ENCODE measurements at regions not wholly inside any gene's neighbourhood (a gene's known extent, or its start where the extent isn't known, plus 50 kb on each side); places are given as distances from the start of the nearest gene placed in this dataset.

- TF ChIP-seq TAF1 (IDR thresholded peaks at IDR 0.05; ENCODE audit: low read depth) (no peak), REST (IDR thresholded peaks at IDR 0.05; ENCODE audit: low read depth) (no peak), MAX (IDR thresholded peaks at IDR 0.05) (no peak), YY1 (IDR thresholded peaks at IDR 0.05; ENCODE audit: low read depth) (no peak), RAD21 (IDR thresholded peaks at IDR 0.05; ENCODE audit: low read depth) (no peak), EP300 (IDR thresholded peaks at IDR 0.05; ENCODE audit: borderline replicate concordance) (no peak), CEBPB (IDR thresholded peaks at IDR 0.05) (no peak), CREB1 (IDR thresholded peaks at IDR 0.05; ENCODE audit: low read depth) (no peak), TEAD4 (IDR thresholded peaks at IDR 0.05) (no peak), TCF12 (IDR thresholded peaks at IDR 0.05; ENCODE audit: low read depth) (no peak)
These were observed 100.5 kb downstream of the RASSF10 start for GRCh38 chr11:13109616-13110015.
